Kidney epithelial cell (primary cell): ENCODE measurements at regions not wholly inside any gene's neighbourhood (a gene's known extent, or its start where the extent isn't known, plus 50 kb on each side); places are given as distances from the start of the nearest gene placed in this dataset.

ENCODE experiments used
- DNase-seq: peaks from one replicate; pipeline ENCODE4 v3.0.0-alpha.2; 2010; ENCODE audit warnings: low read depth
- H3K27me3 ChIP-seq: 2 replicates; pipeline ENCODE4 v1.6.0; 2011; ENCODE audit warnings: low read length; ENCODE audit not compliant: control insufficient read depth, insufficient read depth
- H3K36me3 ChIP-seq: 2 replicates; pipeline ENCODE4 v1.5.1; 2011; ENCODE audit warnings: low read length; ENCODE audit not compliant: control insufficient read depth, insufficient read depth
- H3K4me3 ChIP-seq: 2 replicates; pipeline ENCODE4 v1.5.1; 2011; ENCODE audit warnings: low read depth, mild to moderate bottlenecking, control low read depth, low read length
- CTCF ChIP-seq: IDR thresholded peaks from 2 replicates; pipeline ENCODE4 v1.5.1; 2011; ENCODE audit warnings: mild to moderate bottlenecking, moderate library complexity, low read length, control low read depth, inconsistent platforms; ENCODE audit not compliant: insufficient read depth, poor library complexity, severe bottlenecking

GRCh38 chr18:2392446-2392845 is 178.9 kb downstream of the METTL4 start:
- no peak for DNase-seq
- H3K36me3 ChIP-seq, result no peaks in the 10 kb centered on the region
- H3K27me3 ChIP-seq, result no peaks in the 10 kb centered on the region
- no peak for TF ChIP-seq CTCF
- no peak overlapping the region for H3K4me3 ChIP-seq

- Histone ChIP-seq H3K4me3 (no peak overlapping the region), H3K36me3 (no peaks in the 10 kb centered on the region), H3K27me3 (no peaks in the 10 kb centered on the region)
- DNase-seq, result no peak
- no peak for TF ChIP-seq CTCF
These were observed 176.6 kb downstream of the METTL4 start for GRCh38 chr18:2394684-2395083.

DNA sequence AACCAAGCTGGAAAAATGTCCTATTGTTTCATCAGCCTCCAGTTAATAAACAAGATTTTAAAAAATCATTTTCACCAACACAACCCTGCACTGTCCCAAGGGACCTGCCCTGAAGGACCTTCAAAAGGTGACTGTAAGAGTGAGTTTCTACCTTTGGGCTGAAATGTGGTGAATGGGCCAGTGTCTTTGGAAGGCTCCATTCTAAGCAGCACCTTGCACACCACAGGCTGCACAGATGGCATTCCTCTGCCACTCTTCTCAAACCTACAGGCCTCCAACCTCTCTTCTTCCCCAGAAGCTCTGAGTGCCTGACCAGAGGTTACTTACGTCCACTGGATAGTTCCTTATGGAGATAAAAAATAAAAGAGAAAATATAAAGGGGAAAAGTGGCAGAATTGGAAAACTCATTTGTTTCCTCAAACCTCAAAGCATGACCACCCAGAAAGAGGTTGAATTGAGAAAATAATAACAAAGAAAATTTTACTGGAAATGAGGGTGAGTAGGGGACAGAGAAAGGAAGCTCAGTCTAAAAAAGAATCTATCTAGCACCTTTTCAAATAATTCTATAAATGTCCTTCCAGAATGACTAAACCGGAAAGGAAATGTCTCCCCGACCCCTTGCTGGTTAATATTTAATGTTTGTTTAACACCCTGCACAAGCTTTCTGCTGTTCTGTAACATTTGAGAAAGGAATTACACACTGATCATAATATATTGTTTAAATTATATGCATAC is 175.7 kb downstream of the METTL4 start:
- TF ChIP-seq CTCF, result no peak
- Histone ChIP-seq H3K27me3 (no peaks in the 10 kb centered on the region), H3K4me3 (no peak overlapping the region), H3K36me3 (no peaks in the 10 kb centered on the region)
- no peak for DNase-seq

DNA sequence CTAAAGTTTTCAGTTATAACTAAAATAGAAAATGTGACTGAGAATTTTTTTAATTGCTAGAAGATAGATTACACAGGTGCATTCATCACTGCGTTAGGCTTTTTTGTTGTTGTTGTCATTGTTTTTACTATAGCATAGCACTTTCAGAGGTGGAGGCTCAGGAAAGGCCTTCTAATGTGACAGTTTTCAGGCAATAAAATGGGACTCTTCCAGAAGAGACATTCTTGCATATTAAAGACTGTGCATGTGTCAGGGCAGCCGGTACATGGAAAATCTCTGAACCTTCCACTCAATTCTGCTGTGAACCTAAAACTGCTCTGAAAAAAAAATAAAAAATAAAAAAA is 175.2 kb downstream of the METTL4 start:
- DNase-seq, result no peak
- Histone ChIP-seq H3K27me3 (no peaks in the 10 kb centered on the region), H3K4me3 (no peak overlapping the region), H3K36me3 (no peaks in the 10 kb centered on the region)
- TF ChIP-seq CTCF, result no peak

- Histone ChIP-seq H3K4me3 (no peak overlapping the region), H3K27me3 (no peaks in the 10 kb centered on the region), H3K36me3 (no peaks in the 10 kb centered on the region)
- no peak for DNase-seq
- no peak for TF ChIP-seq CTCF
These were observed 170.6 kb downstream of the METTL4 start for GRCh38 chr18:2400701-2401196.

GRCh38 chr18:2402084-2402483 is 169.2 kb downstream of the METTL4 start:
- Histone ChIP-seq H3K27me3 (no peaks in the 10 kb centered on the region), H3K4me3 (no peak overlapping the region), H3K36me3 (no peaks in the 10 kb centered on the region)
- no peak for TF ChIP-seq CTCF
- DNase-seq, result no peak
